ENCODE measurements at regions not wholly inside any gene's neighbourhood (a gene's known extent, or its start where the extent isn't known, plus 50 kb on each side); places are given as distances from the start of the nearest gene placed in this dataset.

GRCh38 chr16:49919327-49919726 lies 63.4 kb upstream of the ZNF423 start:
- H4K20me1 ChIP-seq (ENCODE audit: control insufficient read depth, extremely low read depth, insufficient read depth, low read length): no peaks in the 10 kb centered on the region
- H2AFZ ChIP-seq (ENCODE audit: low read length): no peak overlapping the region
- no peak overlapping the region for H3K4me2 ChIP-seq (ENCODE audit: extremely low read depth, insufficient read depth, low read length)
- TF ChIP-seq CTCF (conservative IDR thresholded peaks at IDR 0.05 in 1 of 2, IDR thresholded peaks at IDR 0.05 in 1 of 2; ENCODE audit: low read depth in 1 of 2, low read length in 2 of 2): no peak
- TF ChIP-seq EZH2 (IDR thresholded peaks at IDR 0.05; ENCODE audit: low read length, missing control alignments): no peak
- H3K36me3 ChIP-seq (ENCODE audit: control insufficient read depth, insufficient read depth, low read length): no peaks in the 10 kb centered on the region
- H3K4me3 ChIP-seq (replicated peaks in 1 of 4; ENCODE audit: control extremely low read depth in 1 of 4, insufficient read depth in 1 of 4, low read depth in 3 of 4, low read length in 4 of 4): no peak overlapping the region
- DNase-seq (ENCODE audit: low read depth in 2 of 2): no peak
- H3K27ac ChIP-seq (ENCODE audit: insufficient read depth, low read length): no peak overlapping the region
- no peaks in the 10 kb centered on the region for H3K27me3 ChIP-seq (ENCODE audit: control insufficient read depth, insufficient read depth, low read length)
- H3K9ac ChIP-seq (ENCODE audit: insufficient read depth, low read length): no peak overlapping the region
- no peaks in the 10 kb centered on the region for H3K79me2 ChIP-seq (ENCODE audit: control insufficient read depth, insufficient read depth, low read length)
- H3K4me1 ChIP-seq (ENCODE audit: control insufficient read depth, extremely low read depth, insufficient read depth, low read length): no peaks in the 10 kb centered on the region
- no peaks in the 10 kb centered on the region for H3K9me3 ChIP-seq (ENCODE audit: control insufficient read depth, insufficient read depth, low read depth, low read length)

GRCh38 chr16:49920397-49920796 lies 64.5 kb upstream of the ZNF423 start:
- Histone ChIP-seq H3K4me2 (ENCODE audit: extremely low read depth, insufficient read depth, low read length) (no peak overlapping the region), H3K4me1 (ENCODE audit: control insufficient read depth, extremely low read depth, insufficient read depth, low read length) (no peaks in the 10 kb centered on the region), H3K4me3 (replicated peaks in 1 of 4; ENCODE audit: control extremely low read depth in 1 of 4, insufficient read depth in 1 of 4, low read depth in 3 of 4, low read length in 4 of 4) (no peak overlapping the region), H3K9me3 (ENCODE audit: control insufficient read depth, insufficient read depth, low read depth, low read length) (no peaks in the 10 kb centered on the region), H3K79me2 (ENCODE audit: control insufficient read depth, insufficient read depth, low read length) (no peaks in the 10 kb centered on the region), H3K27ac (ENCODE audit: insufficient read depth, low read length) (no peak overlapping the region), H3K27me3 (ENCODE audit: control insufficient read depth, insufficient read depth, low read length) (no peaks in the 10 kb centered on the region), H2AFZ (ENCODE audit: low read length) (no peak overlapping the region), H3K36me3 (ENCODE audit: control insufficient read depth, insufficient read depth, low read length) (no peaks in the 10 kb centered on the region), H4K20me1 (ENCODE audit: control insufficient read depth, extremely low read depth, insufficient read depth, low read length) (no peaks in the 10 kb centered on the region), H3K9ac (ENCODE audit: insufficient read depth, low read length) (no peak overlapping the region)
- DNase-seq (ENCODE audit: low read depth in 2 of 2): no peak
- TF ChIP-seq CTCF (conservative IDR thresholded peaks at IDR 0.05 in 1 of 2, IDR thresholded peaks at IDR 0.05 in 1 of 2; ENCODE audit: low read depth in 1 of 2, low read length in 2 of 2) (no peak), EZH2 (IDR thresholded peaks at IDR 0.05; ENCODE audit: low read length, missing control alignments) (no peak)

- Histone ChIP-seq H3K27ac (ENCODE audit: insufficient read depth, low read length) (no peak overlapping the region), H3K4me1 (ENCODE audit: control insufficient read depth, extremely low read depth, insufficient read depth, low read length) (no peaks in the 10 kb centered on the region), H3K9me3 (ENCODE audit: control insufficient read depth, insufficient read depth, low read depth, low read length) (no peaks in the 10 kb centered on the region), H2AFZ (ENCODE audit: low read length) (no peak overlapping the region), H3K27me3 (ENCODE audit: control insufficient read depth, insufficient read depth, low read length) (no peaks in the 10 kb centered on the region), H3K9ac (ENCODE audit: insufficient read depth, low read length) (no peak overlapping the region), H3K79me2 (ENCODE audit: control insufficient read depth, insufficient read depth, low read length) (no peaks in the 10 kb centered on the region), H4K20me1 (ENCODE audit: control insufficient read depth, extremely low read depth, insufficient read depth, low read length) (no peaks in the 10 kb centered on the region), H3K4me3 (replicated peaks in 1 of 4; ENCODE audit: control extremely low read depth in 1 of 4, insufficient read depth in 1 of 4, low read depth in 3 of 4, low read length in 4 of 4) (no peak overlapping the region), H3K36me3 (ENCODE audit: control insufficient read depth, insufficient read depth, low read length) (no peaks in the 10 kb centered on the region), H3K4me2 (ENCODE audit: extremely low read depth, insufficient read depth, low read length) (no peak overlapping the region)
- no peak for DNase-seq (ENCODE audit: low read depth in 2 of 2)
- no peak for TF ChIP-seq CTCF (conservative IDR thresholded peaks at IDR 0.05 in 1 of 2, IDR thresholded peaks at IDR 0.05 in 1 of 2; ENCODE audit: low read depth in 1 of 2, low read length in 2 of 2)
- no peak for TF ChIP-seq EZH2 (IDR thresholded peaks at IDR 0.05; ENCODE audit: low read length, missing control alignments)
Observed at GRCh38 chr16:49921106-49921505, 65.2 kb upstream of the ZNF423 start.

Measured in fibroblast of lung (primary cell).